Prostate gland (tissue), 2 donors: ENCODE measurements at regions not wholly inside any gene's neighbourhood (a gene's known extent, or its start where the extent isn't known, plus 50 kb on each side); places are given as distances from the start of the nearest gene placed in this dataset.

Experiments used
- DNase-seq: peaks from one replicate; pipeline ENCODE4 v3.0.0-alpha.2; 2019; ENCODE audit warnings: low spot score
- H3K27ac ChIP-seq, 2 donors: fragments of 200-600 bp; sonication (generic); 2 replicates each; pipeline ENCODE4 v1.5.1; 2017 to 2019
- H3K27me3 ChIP-seq: fragments of 200-600 bp; sonication (generic); replicated peaks from 2 replicates; pipeline ENCODE4 v1.5.1; 2019; ENCODE audit not compliant: insufficient read depth
- H3K36me3 ChIP-seq, 2 donors: fragments of 200-600 bp; sonication (generic); 1 replicate in 1 of 2; 2 replicates in 1 of 2; pipeline versions ENCODE4 v1.5.1 to v1.8.1; 2017 to 2019
- H3K4me1 ChIP-seq: fragments of 200-600 bp; sonication (generic); replicated peaks from 2 replicates; pipeline ENCODE4 v1.5.1; 2019
- H3K4me3 ChIP-seq, 2 donors: fragments of 200-600 bp; sonication (generic); 2 replicates each; pipeline ENCODE4 v1.5.1; 2017 to 2019
- H3K9me3 ChIP-seq: fragments of 200-600 bp; sonication (generic); 2 replicates; pipeline ENCODE4 v1.5.1; 2017
- CTCF ChIP-seq, 4 experiments: fragments of 200-600 bp in 2 of 4; fragments of 450-650 bp in 2 of 4; sonication (generic) in 2 of 4; IDR thresholded peaks; 1 replicate in 3 of 4; 2 replicates in 1 of 4; pipeline ENCODE4 v1.5.1; 2016 to 2019; ENCODE audit warnings: antibody characterized with exemption in 4 of 4, mild to moderate bottlenecking in 2 of 4, moderate library complexity in 2 of 4
- POLR2A ChIP-seq: fragments of 450-650 bp; IDR thresholded peaks from one replicate; pipeline ENCODE4 v1.6.1; 2016; ENCODE audit warnings: antibody characterized with exemption, mild to moderate bottlenecking
- POLR2AphosphoS5 ChIP-seq: sonication (generic); formaldehyde crosslinking; IDR thresholded peaks from one replicate; pipeline ENCODE4 v1.6.1; 2017; ENCODE audit warnings: antibody characterized with exemption
- WGBS: methylation state at CpG from one replicate; pipeline ENCODE4 v1.1.5; 2018; 5-methylcytosine and 5-hydroxymethylcytosine counted together
- intact Hi-C: fragments of 100-400 bp; cut with DNase I; formaldehyde crosslinking; loops from one replicate; pipeline ENCODE4 v1.14.2; 2022

DNA sequence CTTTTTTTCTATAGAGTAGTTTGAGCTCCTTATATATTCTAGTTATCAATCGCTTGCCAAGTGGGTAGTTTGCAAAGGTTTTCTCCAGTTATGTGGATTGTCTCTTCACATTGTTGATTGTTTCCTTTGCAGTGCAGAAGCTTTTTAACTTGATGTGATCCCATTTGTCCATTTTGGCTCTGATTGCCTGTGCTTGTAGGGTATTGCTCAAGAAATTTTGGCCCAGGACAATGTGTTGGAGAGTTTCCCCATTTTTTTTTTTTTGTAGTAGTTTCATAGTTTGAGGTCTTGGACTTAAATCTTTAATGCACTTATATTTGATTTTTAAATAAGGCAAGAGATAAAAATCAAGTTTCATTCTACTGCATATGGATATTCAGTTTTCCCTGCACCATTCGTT is 774.8 kb upstream of the ADAMTS5 start:
- no peaks in the 10 kb centered on the region for H3K9me3 ChIP-seq
- no peak for DNase-seq
- H3K27ac ChIP-seq: no peak overlapping the region
- no peak overlapping the region for H3K4me3 ChIP-seq
- TF ChIP-seq CTCF (IDR thresholded peaks at IDR 0.05) (no peak), POLR2AphosphoS5 (peak; percentile 59)
- no peaks in the 10 kb centered on the region for H3K36me3 ChIP-seq
- WGBS: 66% methylated on average over 2 of the region's 2 CpGs
- intact Hi-C loops: no loop called here
- H3K27me3 ChIP-seq: no peaks in the 10 kb centered on the region
- H3K4me1 ChIP-seq: no peaks in the 10 kb centered on the region

- TF ChIP-seq POLR2AphosphoS5 (peak; percentile 69), POLR2A (no peak), CTCF (IDR thresholded peaks at IDR 0.05) (no peak)
- no peaks in the 10 kb centered on the region for H3K36me3 ChIP-seq
- H3K27me3 ChIP-seq: no peaks in the 10 kb centered on the region
- H3K9me3 ChIP-seq: no peaks in the 10 kb centered on the region
- intact Hi-C loops: no loop called here
- WGBS: 27% methylated on average over 5 of the region's 5 CpGs
- peak; percentile 37 for DNase-seq
- H3K4me1 ChIP-seq: no peaks in the 10 kb centered on the region
- no peak overlapping the region for H3K4me3 ChIP-seq
- H3K27ac ChIP-seq: peak overlapping the region; percentile 17 to 29
Observed at GRCh38 chr21:27740084-27740483, 773.2 kb upstream of the ADAMTS5 start.

DNA sequence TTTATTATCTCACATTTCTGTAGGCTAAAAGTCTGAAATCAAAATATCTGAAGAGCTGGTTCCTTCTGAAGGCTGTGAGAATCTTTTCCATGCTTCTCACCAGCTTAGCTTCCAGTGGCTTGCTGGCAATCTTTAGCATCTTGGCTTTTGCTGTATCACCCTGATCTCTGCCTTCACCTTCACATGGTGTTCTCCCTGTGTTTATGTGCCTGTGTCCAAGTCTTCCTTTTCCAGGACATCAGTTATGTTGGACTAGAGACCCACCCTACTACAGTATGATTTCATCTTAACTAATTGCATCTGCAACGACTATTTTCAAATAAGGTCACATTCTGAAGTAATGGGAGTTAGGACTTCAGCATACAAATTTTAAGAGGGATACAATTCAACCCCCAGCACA is 772.3 kb upstream of the ADAMTS5 start:
- WGBS: 15% methylated on average over 1 of the region's 1 CpG
- Histone ChIP-seq H3K36me3 (no peaks in the 10 kb centered on the region), H3K27me3 (no peaks in the 10 kb centered on the region), H3K4me3 (no peak overlapping the region), H3K27ac (no peak overlapping the region), H3K9me3 (no peaks in the 10 kb centered on the region), H3K4me1 (no peaks in the 10 kb centered on the region)
- TF ChIP-seq POLR2A: no peak
- peak; percentile 50 for TF ChIP-seq POLR2AphosphoS5
- peak; percentile 11 for DNase-seq
- intact Hi-C loops: no loop called here

- TF ChIP-seq CTCF (IDR thresholded peaks at IDR 0.05) (no peak), POLR2A (no peak), POLR2AphosphoS5 (no peak)
Observed at GRCh38 chr21:27735699-27736098, 768.8 kb upstream of the ADAMTS5 start.

GRCh38 chr21:27734146-27734545 is 767.3 kb upstream of the ADAMTS5 start:
- Histone ChIP-seq H3K4me3 (no peak overlapping the region), H3K36me3 (no peaks in the 10 kb centered on the region), H3K27me3 (no peaks in the 10 kb centered on the region), H3K27ac (no peak overlapping the region), H3K4me1 (no peaks in the 10 kb centered on the region), H3K9me3 (no peaks in the 10 kb centered on the region)
- intact Hi-C loops: no loop called here
- TF ChIP-seq POLR2AphosphoS5 (no peak), POLR2A (no peak), CTCF (IDR thresholded peaks at IDR 0.05) (no peak)
- no peak for DNase-seq

More at GRCh38 chr21:27735699-27736098, 768.8 kb upstream of the ADAMTS5 start:
- intact Hi-C loops: no loop called here
- no peak overlapping the region for H3K4me3 ChIP-seq
- DNase-seq: no peak
- no peaks in the 10 kb centered on the region for H3K36me3 ChIP-seq
- no peaks in the 10 kb centered on the region for H3K27me3 ChIP-seq
- 97% methylated on average over 3 of the region's 3 CpGs for WGBS
- H3K27ac ChIP-seq: no peak overlapping the region
- H3K4me1 ChIP-seq: no peaks in the 10 kb centered on the region
- no peaks in the 10 kb centered on the region for H3K9me3 ChIP-seq
